Panc1 (cell line): ENCODE measurements at regions not wholly inside any gene's neighbourhood (a gene's known extent, or its start where the extent isn't known, plus 50 kb on each side); places are given as distances from the start of the nearest gene placed in this dataset.

Source experiments
- POLR2AphosphoS5 ChIP-seq: IDR thresholded peaks from 2 replicates; pipeline ENCODE4 v1.6.1; 2012; ENCODE audit warnings: mild to moderate bottlenecking, low read depth, low read length, moderate library complexity
- SIN3A ChIP-seq: IDR thresholded peaks from 2 replicates; pipeline ENCODE4 v1.6.1; 2012; ENCODE audit warnings: low read depth, mild to moderate bottlenecking, low read length, moderate library complexity, borderline replicate concordance; ENCODE audit not compliant: insufficient read depth
- TCF7L2 ChIP-seq: IDR thresholded peaks from 2 replicates; pipeline ENCODE4 v1.6.1; 2011; ENCODE audit warnings: mild to moderate bottlenecking, low read depth, low read length, inconsistent platforms
- TF ChIP-seq, protein P1 (sequence below): fragments of 450-650 bp; IDR thresholded peaks from 2 replicates; pipeline ENCODE4 v1.5.1; 2017; ENCODE audit warnings: mild to moderate bottlenecking
- TF ChIP-seq, protein P2 (sequence below), 2 experiments: IDR thresholded peaks; 2 replicates each; pipeline ENCODE4 v1.6.1; 2011 to 2012; ENCODE audit warnings: low read depth in 2 of 2, control low read depth in 1 of 2, low read length in 1 of 2, mild to moderate bottlenecking in 1 of 2, moderate library complexity in 1 of 2; ENCODE audit not compliant: insufficient read depth in 1 of 2

DNA sequence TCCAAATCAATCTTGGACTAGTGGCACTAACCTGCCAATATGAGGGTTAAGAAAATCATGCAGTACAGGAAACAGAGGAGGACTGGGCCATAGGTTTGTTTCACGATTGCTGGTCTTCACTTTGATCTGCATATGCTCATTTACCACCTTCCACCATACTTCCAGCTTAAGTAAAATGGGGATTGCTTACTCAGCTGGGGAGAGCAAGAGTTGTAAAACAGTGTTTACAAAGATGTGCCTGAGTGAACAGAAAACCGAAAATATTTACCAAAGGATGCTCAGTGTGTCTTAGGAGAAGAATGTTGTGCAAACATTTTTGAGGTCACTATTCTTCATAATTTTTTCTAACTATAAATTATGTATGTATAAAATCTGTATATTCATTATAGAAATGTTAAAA is 65.1 kb upstream of the DNAH5 start:
- TF ChIP-seq, protein P1, sequence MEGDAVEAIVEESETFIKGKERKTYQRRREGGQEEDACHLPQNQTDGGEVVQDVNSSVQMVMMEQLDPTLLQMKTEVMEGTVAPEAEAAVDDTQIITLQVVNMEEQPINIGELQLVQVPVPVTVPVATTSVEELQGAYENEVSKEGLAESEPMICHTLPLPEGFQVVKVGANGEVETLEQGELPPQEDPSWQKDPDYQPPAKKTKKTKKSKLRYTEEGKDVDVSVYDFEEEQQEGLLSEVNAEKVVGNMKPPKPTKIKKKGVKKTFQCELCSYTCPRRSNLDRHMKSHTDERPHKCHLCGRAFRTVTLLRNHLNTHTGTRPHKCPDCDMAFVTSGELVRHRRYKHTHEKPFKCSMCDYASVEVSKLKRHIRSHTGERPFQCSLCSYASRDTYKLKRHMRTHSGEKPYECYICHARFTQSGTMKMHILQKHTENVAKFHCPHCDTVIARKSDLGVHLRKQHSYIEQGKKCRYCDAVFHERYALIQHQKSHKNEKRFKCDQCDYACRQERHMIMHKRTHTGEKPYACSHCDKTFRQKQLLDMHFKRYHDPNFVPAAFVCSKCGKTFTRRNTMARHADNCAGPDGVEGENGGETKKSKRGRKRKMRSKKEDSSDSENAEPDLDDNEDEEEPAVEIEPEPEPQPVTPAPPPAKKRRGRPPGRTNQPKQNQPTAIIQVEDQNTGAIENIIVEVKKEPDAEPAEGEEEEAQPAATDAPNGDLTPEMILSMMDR = no peak
- 0 out of 2 replicates have a peak, but pooled peaks have one; percentile 2 for TF ChIP-seq POLR2AphosphoS5
- TF ChIP-seq, protein P2, sequence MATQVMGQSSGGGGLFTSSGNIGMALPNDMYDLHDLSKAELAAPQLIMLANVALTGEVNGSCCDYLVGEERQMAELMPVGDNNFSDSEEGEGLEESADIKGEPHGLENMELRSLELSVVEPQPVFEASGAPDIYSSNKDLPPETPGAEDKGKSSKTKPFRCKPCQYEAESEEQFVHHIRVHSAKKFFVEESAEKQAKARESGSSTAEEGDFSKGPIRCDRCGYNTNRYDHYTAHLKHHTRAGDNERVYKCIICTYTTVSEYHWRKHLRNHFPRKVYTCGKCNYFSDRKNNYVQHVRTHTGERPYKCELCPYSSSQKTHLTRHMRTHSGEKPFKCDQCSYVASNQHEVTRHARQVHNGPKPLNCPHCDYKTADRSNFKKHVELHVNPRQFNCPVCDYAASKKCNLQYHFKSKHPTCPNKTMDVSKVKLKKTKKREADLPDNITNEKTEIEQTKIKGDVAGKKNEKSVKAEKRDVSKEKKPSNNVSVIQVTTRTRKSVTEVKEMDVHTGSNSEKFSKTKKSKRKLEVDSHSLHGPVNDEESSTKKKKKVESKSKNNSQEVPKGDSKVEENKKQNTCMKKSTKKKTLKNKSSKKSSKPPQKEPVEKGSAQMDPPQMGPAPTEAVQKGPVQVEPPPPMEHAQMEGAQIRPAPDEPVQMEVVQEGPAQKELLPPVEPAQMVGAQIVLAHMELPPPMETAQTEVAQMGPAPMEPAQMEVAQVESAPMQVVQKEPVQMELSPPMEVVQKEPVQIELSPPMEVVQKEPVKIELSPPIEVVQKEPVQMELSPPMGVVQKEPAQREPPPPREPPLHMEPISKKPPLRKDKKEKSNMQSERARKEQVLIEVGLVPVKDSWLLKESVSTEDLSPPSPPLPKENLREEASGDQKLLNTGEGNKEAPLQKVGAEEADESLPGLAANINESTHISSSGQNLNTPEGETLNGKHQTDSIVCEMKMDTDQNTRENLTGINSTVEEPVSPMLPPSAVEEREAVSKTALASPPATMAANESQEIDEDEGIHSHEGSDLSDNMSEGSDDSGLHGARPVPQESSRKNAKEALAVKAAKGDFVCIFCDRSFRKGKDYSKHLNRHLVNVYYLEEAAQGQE (IDR thresholded peaks at IDR 0.05; ENCODE audit: insufficient read depth in 1 of 2, low read depth in 2 of 2, low read length in 1 of 2) = no peak
- no peak for TF ChIP-seq SIN3A
- TF ChIP-seq TCF7L2 = 0 out of 2 replicates have a peak, but pooled peaks have one; percentile 18
